Non-pigmented ciliary epithelial cell (primary cell): ENCODE measurements at regions not wholly inside any gene's neighbourhood (a gene's known extent, or its start where the extent isn't known, plus 50 kb on each side); places are given as distances from the start of the nearest gene placed in this dataset.

ENCODE experiments used
- DNase-seq: peaks from one replicate; pipeline ENCODE4 v3.0.0-alpha.2; 2010; ENCODE audit warnings: low read depth

DNA sequence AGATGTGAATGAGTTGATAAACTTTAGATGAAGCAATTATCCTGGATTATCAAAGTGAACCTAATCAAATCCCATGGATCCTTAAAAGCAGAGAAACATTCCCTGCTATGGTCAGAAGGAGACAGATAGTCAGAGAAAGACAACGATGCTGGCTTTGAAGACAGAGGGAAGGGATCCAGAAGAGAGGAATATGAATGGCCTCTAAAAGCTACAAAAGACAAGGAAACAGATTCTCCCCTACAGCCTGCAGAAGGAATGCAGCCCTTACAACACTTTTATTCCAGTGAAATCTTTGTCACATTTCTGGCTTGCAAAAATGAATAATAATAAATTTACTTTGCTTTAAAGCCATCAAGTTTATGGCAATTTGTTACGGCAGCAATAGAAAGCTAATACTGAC lies 1164.2 kb downstream of the PCDH17 start:
- DNase-seq = no peak

GRCh38 chr13:58804832-58805231 lies 1173.3 kb downstream of the PCDH17 start:
- no peak for DNase-seq

DNA sequence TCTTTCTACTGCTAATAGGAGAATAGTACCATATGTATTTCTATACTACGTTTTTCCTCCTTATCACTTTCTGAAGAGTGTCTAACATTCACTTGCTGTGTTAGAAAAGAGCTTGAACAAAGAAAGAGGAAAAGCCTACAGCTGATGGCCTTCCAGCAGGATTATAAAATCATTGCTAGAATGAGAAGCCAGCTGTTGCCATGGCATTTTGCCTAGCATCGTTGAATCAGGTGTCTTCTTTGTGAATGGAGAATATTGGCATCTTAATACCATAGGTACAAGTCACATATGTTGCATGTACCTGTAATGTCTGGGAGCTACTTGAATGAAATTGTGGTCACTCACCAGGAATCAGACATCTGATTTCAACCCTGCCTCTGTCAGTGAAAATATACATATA lies 1174.9 kb downstream of the PCDH17 start:
- no peak for DNase-seq

DNA sequence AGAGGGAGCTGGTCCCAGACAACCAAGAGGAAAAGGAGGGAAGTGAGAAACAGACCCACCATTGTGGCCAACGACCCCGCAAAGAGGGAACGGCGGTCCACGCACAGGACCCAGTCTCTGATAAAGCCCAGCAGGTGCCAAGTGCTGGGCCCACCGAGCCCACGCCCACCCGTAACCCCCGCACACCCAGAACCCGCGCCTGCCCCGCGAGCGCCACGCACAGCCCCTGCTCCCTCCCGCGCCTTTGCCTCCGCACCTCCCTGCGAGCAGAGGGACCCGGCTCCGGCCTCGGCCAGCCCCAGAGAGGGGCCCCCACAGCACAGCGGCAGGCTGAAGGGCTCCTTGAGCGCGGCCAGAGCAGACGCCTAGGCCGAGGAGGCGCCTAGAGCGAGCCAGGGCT lies 1192.2 kb downstream of the PCDH17 start:
- no peak for DNase-seq

DNA sequence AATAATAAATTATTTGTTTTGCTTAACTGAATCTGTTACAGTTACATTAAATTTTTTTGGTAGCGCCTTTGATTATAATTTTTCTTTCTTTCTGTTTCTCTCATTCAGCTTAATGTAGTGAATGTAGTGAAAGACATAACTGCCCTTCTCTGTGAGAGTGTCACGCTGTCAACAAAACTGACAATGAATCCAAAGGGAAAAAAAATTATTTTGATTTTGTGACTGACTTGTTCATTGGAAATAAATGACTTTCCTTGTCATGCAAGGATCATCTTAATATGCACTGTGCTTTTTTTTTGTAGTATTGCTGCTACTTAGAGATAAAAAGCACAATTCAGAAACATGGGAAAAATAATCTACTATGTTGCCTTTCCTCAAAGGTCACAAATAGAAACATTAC lies 1196.4 kb downstream of the PCDH17 start:
- no peak for DNase-seq

GRCh38 chr13:58830841-58831240 lies 1199.3 kb downstream of the PCDH17 start:
- no peak for DNase-seq

DNA sequence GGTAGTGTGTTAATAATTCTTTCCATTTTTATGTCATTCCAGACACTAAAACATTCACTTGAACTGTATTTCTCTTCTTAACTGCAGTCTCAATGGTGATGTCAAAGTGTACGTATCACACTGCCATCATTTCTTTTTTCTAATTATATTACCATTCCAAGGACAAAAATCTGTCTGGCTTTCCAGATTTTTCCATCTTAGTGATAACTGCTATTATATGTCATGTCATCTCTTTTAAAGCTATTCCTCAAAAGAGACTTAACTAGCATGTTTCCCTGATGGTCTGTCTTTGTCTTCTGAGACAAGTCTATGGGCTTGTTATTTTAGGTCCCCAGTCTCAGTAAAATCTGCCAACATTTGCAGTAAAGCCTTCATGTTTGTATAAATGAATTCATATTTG lies 1207.1 kb downstream of the PCDH17 start:
- DNase-seq = no peak

DNA sequence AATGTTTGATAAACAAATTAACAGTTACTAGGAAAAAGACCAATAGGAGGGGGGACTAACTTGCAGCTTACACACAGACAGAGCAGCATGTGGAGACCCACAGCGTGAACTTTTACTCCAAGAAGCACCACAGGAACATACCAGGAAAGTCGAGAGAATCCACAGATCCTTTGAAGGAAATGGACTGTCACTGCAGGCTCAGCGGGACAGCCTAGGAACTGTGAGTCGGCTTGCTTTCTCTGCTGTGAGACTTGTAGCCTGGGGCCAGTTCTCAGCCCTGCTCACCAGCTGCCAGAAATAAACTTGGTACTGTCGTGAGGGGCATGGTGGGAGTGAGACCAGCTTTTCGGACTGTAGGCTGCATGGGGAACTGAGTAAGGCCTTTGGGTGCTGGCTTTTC lies 1211.5 kb downstream of the PCDH17 start:
- DNase-seq = no peak

DNA sequence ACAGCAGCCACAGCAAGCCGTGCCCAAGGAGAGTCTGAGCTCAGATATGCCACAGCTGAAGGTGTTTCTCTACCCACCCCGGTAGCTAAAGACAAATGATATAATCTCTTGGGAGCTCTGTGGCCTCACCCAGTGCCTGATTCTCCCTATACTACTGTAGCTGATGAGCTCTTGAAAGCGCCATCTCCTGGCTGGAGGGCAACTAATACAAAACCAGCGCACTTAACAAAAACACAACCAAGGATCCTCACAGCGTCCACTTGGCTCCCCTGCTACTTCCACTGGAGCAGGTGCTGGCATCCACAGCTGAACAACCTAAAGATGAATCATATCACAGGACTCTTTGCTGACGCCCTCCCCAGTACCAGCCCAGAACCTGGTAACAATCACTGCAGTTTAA lies 1212.0 kb downstream of the PCDH17 start:
- DNase-seq = no peak

DNA sequence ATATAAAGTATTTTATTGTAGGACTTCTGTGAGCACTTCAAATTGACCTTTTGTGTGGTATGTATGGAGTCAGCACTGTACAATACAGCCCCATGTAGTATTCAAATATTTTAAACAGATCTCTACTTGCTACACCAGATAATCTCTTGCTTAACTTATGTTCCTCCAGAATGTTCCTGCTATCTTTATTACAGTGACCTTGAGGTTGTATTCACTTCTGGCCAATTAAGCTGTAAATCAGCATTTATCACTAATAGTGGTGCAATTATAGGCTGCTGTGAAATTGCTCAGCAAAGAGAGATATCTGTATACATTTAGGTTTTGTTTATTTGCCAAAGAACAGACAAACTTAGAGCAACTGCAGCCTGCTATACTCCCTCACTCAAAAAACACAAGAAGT lies 1218.6 kb downstream of the PCDH17 start:
- DNase-seq = no peak

- DNase-seq = peak; percentile 8
Observed at GRCh38 chr13:58852076-58852475, 1220.5 kb downstream of the PCDH17 start.

DNA sequence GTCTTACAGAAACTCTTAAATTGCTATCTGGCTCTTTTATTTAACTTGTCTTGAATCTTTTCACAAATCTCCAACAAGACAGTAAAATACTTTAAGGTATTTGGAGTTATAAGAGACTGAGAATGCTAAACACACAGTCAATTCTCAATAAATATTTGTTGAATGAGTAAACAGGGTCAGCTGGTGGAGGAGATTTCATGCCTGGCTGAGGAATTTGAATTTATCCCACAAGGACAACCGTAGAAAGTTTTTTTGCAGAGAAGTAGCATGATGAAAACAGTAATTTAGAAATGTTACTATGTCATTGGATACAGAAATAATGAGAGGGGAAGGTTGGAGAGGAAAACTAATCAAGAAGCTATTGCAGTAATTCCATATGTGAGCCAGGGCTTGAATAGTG lies 1223.7 kb downstream of the PCDH17 start:
- DNase-seq = peak; percentile 14

DNA sequence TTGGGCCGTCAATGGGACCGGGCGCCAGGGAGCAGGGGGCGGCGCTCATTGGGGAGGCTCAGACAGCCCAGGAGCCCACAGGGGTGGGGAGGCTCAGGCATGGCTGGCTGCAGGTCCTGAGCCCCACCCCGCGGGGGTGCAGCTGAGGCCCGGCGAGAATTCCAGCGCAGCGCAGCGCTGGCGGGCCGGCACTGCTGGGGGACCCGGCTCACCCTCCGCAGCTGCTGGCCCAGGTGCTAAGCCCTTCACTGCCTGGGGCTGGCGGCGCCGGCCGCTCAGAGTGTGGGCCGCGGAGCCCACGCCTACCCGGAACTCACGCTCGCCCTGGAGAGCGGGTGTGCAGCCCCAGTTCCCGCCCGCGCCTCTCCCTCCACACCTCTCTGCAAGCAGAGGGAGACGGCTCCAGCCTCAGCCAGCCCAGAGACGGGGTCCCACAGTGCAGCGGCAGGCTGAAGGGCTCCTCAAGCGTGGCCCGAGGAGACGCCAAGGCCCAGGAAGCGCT lies 1227.4 kb downstream of the PCDH17 start:
- DNase-seq = no peak

DNA sequence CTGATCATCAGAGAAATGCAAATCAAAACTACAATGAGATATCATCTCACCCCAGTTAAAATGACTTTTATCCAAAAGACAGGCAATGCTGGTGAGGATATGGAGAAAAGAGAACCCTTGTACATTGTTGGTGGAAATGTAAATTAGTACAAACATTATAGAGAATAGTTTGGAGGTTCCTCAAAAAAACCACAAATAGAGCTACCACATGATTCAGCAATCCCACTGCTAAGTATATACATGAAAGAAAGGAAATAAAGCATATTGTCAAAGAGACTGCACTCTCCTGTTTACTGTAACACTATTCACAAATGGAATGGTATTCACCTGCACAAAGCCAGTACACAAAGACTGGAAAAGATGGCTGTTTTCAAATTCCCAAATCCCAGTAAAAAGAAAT lies 1233.7 kb downstream of the PCDH17 start:
- DNase-seq = no peak

DNA sequence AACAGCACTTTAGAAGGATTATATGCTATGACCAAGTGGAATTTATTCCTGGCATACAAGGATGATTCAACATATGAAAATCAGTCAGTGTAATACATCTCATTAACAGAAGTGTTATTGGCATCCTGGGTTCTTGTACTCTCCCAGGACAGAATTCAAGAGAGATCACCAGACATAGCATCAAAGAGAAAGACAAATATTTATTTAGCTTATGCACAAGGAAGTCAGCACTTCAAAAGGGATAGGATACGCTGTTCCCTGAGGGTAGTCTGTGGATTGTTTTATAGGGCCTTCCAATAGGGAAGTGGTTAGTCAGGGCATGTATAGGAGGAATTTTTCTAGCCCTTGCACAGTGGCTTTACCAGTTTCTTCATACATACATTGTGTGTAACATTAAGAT lies 1238.0 kb downstream of the PCDH17 start:
- no peak for DNase-seq

- DNase-seq = no peak
Observed at GRCh38 chr13:58876473-58876872, 1244.9 kb downstream of the PCDH17 start.

DNA sequence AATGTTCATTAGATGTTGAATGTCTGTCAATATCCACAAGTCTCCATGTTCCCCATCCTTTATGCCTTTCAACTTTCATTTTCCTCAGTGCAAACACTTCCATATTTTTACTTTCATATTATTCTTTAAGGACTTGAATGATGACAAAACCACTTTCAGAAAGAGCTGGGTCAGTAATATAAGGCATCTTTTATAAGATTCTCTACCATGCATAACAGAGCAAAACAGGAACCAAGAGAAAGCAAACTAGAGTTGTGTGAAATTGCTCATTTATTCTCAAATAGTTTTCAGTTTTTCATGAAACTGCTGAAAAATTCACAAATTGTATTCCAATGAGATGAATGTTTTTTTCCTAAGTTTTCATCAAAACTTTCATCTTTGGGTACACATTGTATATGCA lies 1247.6 kb downstream of the PCDH17 start:
- no peak for DNase-seq

DNA sequence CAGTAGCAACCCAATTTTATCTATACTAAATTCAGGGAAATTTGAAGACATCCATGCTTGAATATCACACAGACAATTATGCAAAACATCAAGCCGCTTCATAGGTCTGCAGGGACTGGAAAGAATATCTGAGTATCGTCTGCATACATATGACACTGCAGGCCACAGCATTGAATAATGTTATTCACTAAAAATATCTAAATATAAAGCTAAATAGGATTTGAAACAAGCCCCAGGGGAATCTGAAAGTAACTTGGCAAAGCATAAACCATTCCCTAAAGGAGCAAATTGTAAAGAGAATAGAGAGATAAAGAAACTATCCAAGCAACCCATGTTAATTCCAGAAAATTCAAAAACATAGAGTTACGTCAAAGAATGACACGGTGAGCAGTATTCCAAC lies 1251.0 kb downstream of the PCDH17 start:
- no peak for DNase-seq

GRCh38 chr13:58883405-58883804 lies 1251.9 kb downstream of the PCDH17 start:
- no peak for DNase-seq

DNA sequence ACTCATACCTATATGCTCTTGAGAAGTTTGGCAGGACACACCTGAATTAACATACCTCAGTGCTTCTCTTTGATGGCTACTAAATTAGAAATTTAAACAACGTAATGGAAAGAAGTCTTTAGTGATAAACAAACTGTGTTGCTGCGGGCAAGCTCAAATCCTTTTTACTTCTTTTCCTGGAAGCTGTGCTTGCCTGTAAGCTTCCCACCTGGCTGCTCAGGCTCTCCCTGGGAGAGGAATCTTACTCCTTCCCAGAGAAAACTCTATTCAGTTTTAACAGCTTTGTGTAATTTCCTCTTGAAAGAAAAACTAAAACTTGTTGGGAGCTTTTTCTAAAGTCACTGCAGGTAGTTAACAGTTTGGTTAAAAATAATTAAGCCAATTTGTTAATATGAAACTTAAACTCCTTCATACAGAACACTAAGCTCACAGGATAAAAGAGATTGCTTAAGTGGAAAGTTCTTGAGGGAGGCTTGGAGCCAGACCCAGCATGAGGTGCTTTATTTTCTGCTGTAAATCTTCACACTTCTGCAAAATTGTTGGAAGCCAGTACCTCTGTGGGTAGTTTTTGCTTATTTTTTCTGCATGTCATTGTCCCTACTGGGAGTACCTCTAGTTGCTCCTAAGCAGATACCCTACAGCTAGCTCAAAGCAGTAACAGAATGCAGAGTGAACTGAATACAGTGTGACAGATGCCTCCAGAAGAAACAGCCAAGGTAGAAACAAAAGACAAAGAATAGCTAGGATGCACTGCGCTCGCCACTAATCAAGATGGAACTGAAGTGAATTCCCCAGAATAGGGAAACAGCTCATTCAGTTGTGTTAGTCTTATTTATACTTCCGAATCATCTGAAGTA lies 1253.0 kb downstream of the PCDH17 start:
- no peak for DNase-seq

DNA sequence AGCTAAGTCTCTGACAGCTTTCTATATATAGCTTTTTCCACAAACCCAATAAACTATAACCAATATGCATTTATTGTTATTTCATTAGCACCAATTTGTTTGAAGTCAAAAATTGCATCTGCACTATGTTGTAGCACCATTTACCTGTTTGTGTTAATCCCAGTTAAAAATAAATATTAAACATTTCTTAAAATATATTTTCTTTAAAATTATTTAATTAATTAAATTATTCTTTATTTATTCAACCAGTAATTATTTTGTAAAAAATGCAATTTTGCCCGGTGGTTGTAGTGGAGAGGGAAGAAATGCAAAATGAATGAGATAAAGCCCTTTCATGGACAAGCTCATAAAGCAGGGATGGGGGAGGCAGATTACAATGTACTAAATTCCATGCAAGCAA lies 1257.9 kb downstream of the PCDH17 start:
- DNase-seq = no peak

DNA sequence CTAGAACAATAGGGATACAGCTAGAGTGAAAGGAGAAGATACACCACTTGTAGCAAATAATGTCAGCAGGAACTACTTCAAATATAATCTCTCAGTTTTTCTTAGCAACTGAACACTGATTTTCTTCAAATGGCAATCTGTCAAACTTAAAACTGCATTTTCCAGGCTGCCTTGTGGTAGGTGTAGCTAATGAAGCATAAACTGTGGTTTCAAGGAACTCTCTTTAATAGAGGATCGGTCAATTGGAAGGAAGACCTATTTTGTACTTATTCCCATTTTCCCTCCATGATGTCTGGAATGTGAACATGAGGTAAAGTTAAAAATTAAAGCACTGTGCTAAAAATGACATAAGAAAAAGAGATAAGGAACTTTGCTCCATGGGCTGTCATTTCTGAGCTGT lies 1261.9 kb downstream of the PCDH17 start:
- peak; percentile 1 for DNase-seq

DNA sequence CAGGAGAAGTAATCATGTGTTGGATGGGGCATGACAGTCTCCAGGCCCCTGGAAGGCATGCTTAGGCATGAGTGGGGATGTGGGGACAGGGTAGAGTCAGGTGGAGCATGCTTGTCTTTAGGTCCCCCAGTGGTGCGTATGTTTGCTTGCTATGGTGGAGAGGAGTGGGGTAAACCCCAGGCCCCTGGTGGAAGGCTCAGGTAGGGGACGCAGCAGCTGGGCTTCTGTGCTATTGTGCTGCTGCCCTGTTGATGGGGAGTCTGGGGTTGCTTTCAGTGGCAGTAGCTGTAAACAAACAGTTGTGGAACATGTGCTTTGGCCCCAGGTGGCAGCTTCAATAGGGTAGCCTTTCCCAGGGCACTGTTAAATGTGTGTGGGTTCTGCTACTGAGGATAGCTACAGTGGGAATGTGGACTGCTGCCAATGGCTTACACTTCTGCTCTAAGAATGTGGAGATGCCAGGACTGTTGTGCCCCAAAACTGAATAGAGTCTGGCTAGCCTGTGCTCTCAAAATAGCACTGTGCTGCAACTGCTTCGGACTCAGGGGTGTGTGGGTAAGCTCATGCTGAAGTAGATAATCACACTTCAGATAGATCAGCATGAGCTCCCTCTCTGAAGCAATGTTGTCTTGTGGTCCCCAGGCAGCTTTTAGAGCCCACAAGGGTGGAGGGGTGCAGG lies 1257.3 kb downstream of the DIAPH3 start:
- no peak for DNase-seq

GRCh38 chr13:58907347-58907746 lies 1256.4 kb downstream of the DIAPH3 start:
- no peak for DNase-seq
